ENCODE measurements at regions not wholly inside any gene's neighbourhood (a gene's known extent, or its start where the extent isn't known, plus 50 kb on each side); places are given as distances from the start of the nearest gene placed in this dataset.

DNA sequence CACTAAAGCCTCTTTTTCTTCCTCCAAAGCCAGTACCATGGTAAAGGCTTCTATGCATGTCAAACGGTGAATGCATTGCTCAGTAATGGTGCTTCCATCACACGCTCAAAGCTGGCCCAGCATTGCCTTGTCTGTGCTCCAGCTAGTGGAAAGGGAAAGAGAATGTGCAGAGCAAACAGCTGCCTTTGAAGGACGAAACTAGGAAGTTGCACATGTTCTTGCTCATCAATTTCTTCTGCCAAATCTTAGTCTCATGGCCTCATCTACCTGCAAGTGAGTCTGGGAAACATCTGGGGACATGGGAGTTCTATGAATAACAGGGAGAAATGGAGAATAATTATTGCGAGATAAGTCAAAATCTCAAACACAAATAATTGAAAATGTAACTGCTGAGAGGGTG is 216.5 kb upstream of the SSTR4 start:
- POLR2A ChIA-PET (ENCODE audit: unreplicated experiment): no interaction called here
- ATAC-seq (ENCODE audit: low read depth) (no peak), DNase-seq (no peak)
- H2BK15ac ChIP-seq (ENCODE audit: low read depth, low read length): no peak overlapping the region
- in situ Hi-C loops (cut with MboI; ENCODE audit: low sequenced_read_pairs): no loop called here
- H2BK20ac ChIP-seq (ENCODE audit: low read depth, low read length): no peak overlapping the region
- no peaks in the 10 kb centered on the region for H3K9me3 ChIP-seq (ENCODE audit: control insufficient read depth, insufficient read depth, low read length)
- WGBS, 2 experiments (ENCODE audit: extremely low coverage in 2 of 2, insufficient read length in 1 of 2): no CpG with 5 or more reads among the region's 4 CpGs
- no peak overlapping the region for H4K8ac ChIP-seq (ENCODE audit: low read depth in 2 of 2, low read length in 2 of 2)
- no peak overlapping the region for H3K27ac ChIP-seq (ENCODE audit: insufficient read depth, low read length)
- H3K4ac ChIP-seq (ENCODE audit: low read depth, low read length): no peak overlapping the region
- no peak overlapping the region for H2AK9ac ChIP-seq (replicated peaks; ENCODE audit: low read depth, low read length, poor library complexity)
- no peak overlapping the region for H2AFZ ChIP-seq (replicated peaks; ENCODE audit: low read length, poor library complexity)
- no peak overlapping the region for H4K91ac ChIP-seq (ENCODE audit: insufficient read depth, low read depth, low read length)
- H3K27me3 ChIP-seq (ENCODE audit: control insufficient read depth, insufficient read depth, low read length): peaks cover 21% of the 10 kb centered on the region
- BruUV-seq (replicated peaks): no TSS peak
- CTCF ChIA-PET: no interaction called here
- no peak overlapping the region for H2AK5ac ChIP-seq (ENCODE audit: low read depth, low read length)
- no peaks in the 10 kb centered on the region for H4K20me1 ChIP-seq (ENCODE audit: insufficient read depth, low read length)
- no peaks in the 10 kb centered on the region for H3K4me1 ChIP-seq (ENCODE audit: control insufficient read depth, insufficient read depth, low read length)
- dilution Hi-C loops (cut with HindIII; ENCODE audit: low sequenced_read_pairs, unreplicated experiment): no loop called here
- no peak overlapping the region for H3K4me3 ChIP-seq (ENCODE audit: insufficient read depth, low read depth, low read length)
- no peak overlapping the region for H2BK120ac ChIP-seq (ENCODE audit: low read depth, low read length)
- no peaks in the 10 kb centered on the region for H3K9me1 ChIP-seq (ENCODE audit: insufficient read depth, low read length)
- H3K36me3 ChIP-seq (ENCODE audit: control insufficient read depth, insufficient read depth, low read length): no peaks in the 10 kb centered on the region
- H3K14ac ChIP-seq (replicated peaks; ENCODE audit: low read depth, low read length): no peak overlapping the region
- intact Hi-C loops (cut with micrococcal nuclease): no loop called here
- no peak overlapping the region for H3K4me2 ChIP-seq (ENCODE audit: low read depth, low read length)
- no peak overlapping the region for H3K56ac ChIP-seq (ENCODE audit: extremely low read depth, insufficient read depth, low read length)
- no peak overlapping the region for H3K9ac ChIP-seq (ENCODE audit: low read depth, low read length)
- no peaks in the 10 kb centered on the region for H3K79me1 ChIP-seq (ENCODE audit: low read depth in 1 of 2, low read length in 2 of 2)
- no peak overlapping the region for H3K18ac ChIP-seq (ENCODE audit: low read depth, low read length)
- no peak overlapping the region for H2BK5ac ChIP-seq (ENCODE audit: low read depth, low read length, poor library complexity, severe bottlenecking)
- no peak overlapping the region for H4K5ac ChIP-seq (ENCODE audit: low read depth, low read length)
- H3K23ac ChIP-seq (ENCODE audit: low read depth, low read length): no peak overlapping the region
- TF ChIP-seq, protein P1, sequence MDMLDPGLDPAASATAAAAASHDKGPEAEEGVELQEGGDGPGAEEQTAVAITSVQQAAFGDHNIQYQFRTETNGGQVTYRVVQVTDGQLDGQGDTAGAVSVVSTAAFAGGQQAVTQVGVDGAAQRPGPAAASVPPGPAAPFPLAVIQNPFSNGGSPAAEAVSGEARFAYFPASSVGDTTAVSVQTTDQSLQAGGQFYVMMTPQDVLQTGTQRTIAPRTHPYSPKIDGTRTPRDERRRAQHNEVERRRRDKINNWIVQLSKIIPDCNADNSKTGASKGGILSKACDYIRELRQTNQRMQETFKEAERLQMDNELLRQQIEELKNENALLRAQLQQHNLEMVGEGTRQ (IDR thresholded peaks at IDR 0.05; ENCODE audit: low read depth, low read length): no peak
- TF ChIP-seq MAFK (IDR thresholded peaks at IDR 0.05; ENCODE audit: low read depth, low read length): no peak
- TF ChIP-seq, protein P2, sequence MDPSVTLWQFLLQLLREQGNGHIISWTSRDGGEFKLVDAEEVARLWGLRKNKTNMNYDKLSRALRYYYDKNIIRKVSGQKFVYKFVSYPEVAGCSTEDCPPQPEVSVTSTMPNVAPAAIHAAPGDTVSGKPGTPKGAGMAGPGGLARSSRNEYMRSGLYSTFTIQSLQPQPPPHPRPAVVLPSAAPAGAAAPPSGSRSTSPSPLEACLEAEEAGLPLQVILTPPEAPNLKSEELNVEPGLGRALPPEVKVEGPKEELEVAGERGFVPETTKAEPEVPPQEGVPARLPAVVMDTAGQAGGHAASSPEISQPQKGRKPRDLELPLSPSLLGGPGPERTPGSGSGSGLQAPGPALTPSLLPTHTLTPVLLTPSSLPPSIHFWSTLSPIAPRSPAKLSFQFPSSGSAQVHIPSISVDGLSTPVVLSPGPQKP (IDR thresholded peaks at IDR 0.05; ENCODE audit: borderline replicate concordance, low read depth, low read length): no peak
- no peak for TF ChIP-seq NFE2L2 (IDR thresholded peaks at IDR 0.05; ENCODE audit: low read depth, low read length)
- TF ChIP-seq RAD21 (IDR thresholded peaks at IDR 0.05; ENCODE audit: low read length): no peak
- TF ChIP-seq CHD1 (IDR thresholded peaks at IDR 0.05; ENCODE audit: low read depth, low read length): no peak
